Glomerular endothelial cell (primary cell): ENCODE measurements at regions not wholly inside any gene's neighbourhood (a gene's known extent, or its start where the extent isn't known, plus 50 kb on each side); places are given as distances from the start of the nearest gene placed in this dataset.

Experiments
- DNase-seq: peaks from one replicate; pipeline ENCODE4 v3.0.0-alpha.2; 2011; ENCODE audit warnings: low read depth, low spot score; ENCODE audit errors: extremely low read depth

GRCh38 chr12:116453631-116454030 is 105.5 kb upstream of the MAP1LC3B2 start:
- no peak for DNase-seq

- DNase-seq: no peak
These were observed 105.1 kb upstream of the MAP1LC3B2 start for GRCh38 chr12:116454076-116454475.

- DNase-seq: peak; percentile 77
These were observed 104.2 kb upstream of the MAP1LC3B2 start for GRCh38 chr12:116454950-116455447.

GRCh38 chr12:116455540-116456329 is 103.4 kb upstream of the MAP1LC3B2 start:
- peak; percentile 99 for DNase-seq

- DNase-seq: no peak
These were observed 102.7 kb upstream of the MAP1LC3B2 start for GRCh38 chr12:116456330-116457082.

GRCh38 chr12:116458492-116458891 is 100.7 kb upstream of the MAP1LC3B2 start:
- no peak for DNase-seq

GRCh38 chr12:116459011-116459875 is 99.9 kb upstream of the MAP1LC3B2 start:
- DNase-seq: no peak

- DNase-seq: no peak
These were observed 99.1 kb upstream of the MAP1LC3B2 start for GRCh38 chr12:116459916-116460663.

GRCh38 chr12:116461060-116461459 is 98.1 kb upstream of the MAP1LC3B2 start:
- no peak for DNase-seq

GRCh38 chr12:116463366-116463765 is 95.8 kb upstream of the MAP1LC3B2 start:
- DNase-seq: no peak

- DNase-seq: no peak
These were observed 93.8 kb upstream of the MAP1LC3B2 start for GRCh38 chr12:116465407-116465806.

GRCh38 chr12:116465856-116466255 is 93.3 kb upstream of the MAP1LC3B2 start:
- DNase-seq: no peak

GRCh38 chr12:116466536-116466935 is 92.6 kb upstream of the MAP1LC3B2 start:
- DNase-seq: peak; percentile 25

GRCh38 chr12:116469344-116469743 is 89.8 kb upstream of the MAP1LC3B2 start:
- DNase-seq: no peak

GRCh38 chr12:116471544-116471943 is 87.6 kb upstream of the MAP1LC3B2 start:
- DNase-seq: no peak

GRCh38 chr12:116472193-116472592 is 87.0 kb upstream of the MAP1LC3B2 start:
- no peak for DNase-seq

GRCh38 chr12:116473416-116473815 is 85.8 kb upstream of the MAP1LC3B2 start:
- no peak for DNase-seq

- DNase-seq: no peak
These were observed 84.8 kb upstream of the MAP1LC3B2 start for GRCh38 chr12:116474331-116474730.

- no peak for DNase-seq
These were observed 84.3 kb upstream of the MAP1LC3B2 start for GRCh38 chr12:116474899-116475298.

- no peak for DNase-seq
These were observed 82.9 kb upstream of the MAP1LC3B2 start for GRCh38 chr12:116476227-116476822.
